ENCODE measurements at regions not wholly inside any gene's neighbourhood (a gene's known extent, or its start where the extent isn't known, plus 50 kb on each side); places are given as distances from the start of the nearest gene placed in this dataset.

- DNase-seq (ENCODE audit: low spot score), result no peak
- CTCF ChIA-PET, result no interaction called here
- POLR2A ChIA-PET (ENCODE audit: low non-redundant PET), result no interaction called here
- no peak for TF ChIP-seq CTCF (conservative IDR thresholded peaks at IDR 0.05; ENCODE audit: low read depth)
- no peak overlapping the region for H3K27ac ChIP-seq
These were observed 128.5 kb upstream of the DCN start for GRCh38 chr12:91311081-91311480.

GRCh38 chr12:91309450-91309849 is 126.8 kb upstream of the DCN start:
- ChIA-PET POLR2A (ENCODE audit: low non-redundant PET) (no interaction called here), CTCF (no interaction called here)
- no peak overlapping the region for H3K27ac ChIP-seq
- DNase-seq (ENCODE audit: low spot score), result no peak
- no peak for TF ChIP-seq CTCF (conservative IDR thresholded peaks at IDR 0.05; ENCODE audit: low read depth)

GRCh38 chr12:91307957-91308670 is 125.5 kb upstream of the DCN start:
- CTCF ChIA-PET, result interaction anchor here (0.6 kb wide), 1 partner anchor 29 kb away, joined by 3 read pairs; no protein-coding TSS in a partner anchor
- no peak for DNase-seq (ENCODE audit: low spot score)
- no peak for TF ChIP-seq CTCF (conservative IDR thresholded peaks at IDR 0.05; ENCODE audit: low read depth)
- POLR2A ChIA-PET (ENCODE audit: low non-redundant PET), result no interaction called here
- no peak overlapping the region for H3K27ac ChIP-seq

- CTCF ChIA-PET, result interaction anchor here (0.7 kb wide), 2 partner anchors 42 to 113 kb away, joined by 3 read pairs; no protein-coding TSS in a partner anchor
- TF ChIP-seq CTCF (conservative IDR thresholded peaks at IDR 0.05; ENCODE audit: low read depth), result no peak
- no peak overlapping the region for H3K27ac ChIP-seq
- POLR2A ChIA-PET (ENCODE audit: low non-redundant PET), result no interaction called here
- DNase-seq (ENCODE audit: low spot score), result no peak
These were observed 107.7 kb upstream of the DCN start for GRCh38 chr12:91290354-91290753.

- DNase-seq (ENCODE audit: low spot score), result no peak
- POLR2A ChIA-PET (ENCODE audit: low non-redundant PET), result no interaction called here
- H3K27ac ChIP-seq, result no peak overlapping the region
- CTCF ChIA-PET, result interaction anchor here (0.7 kb wide), 1 partner anchor 112 kb away, joined by 3 read pairs; no protein-coding TSS in a partner anchor
- no peak for TF ChIP-seq CTCF (conservative IDR thresholded peaks at IDR 0.05; ENCODE audit: low read depth)
These were observed 107.3 kb upstream of the DCN start for GRCh38 chr12:91289906-91290305.

GRCh38 chr12:91289072-91289471 is 106.5 kb upstream of the DCN start:
- no peak for DNase-seq (ENCODE audit: low spot score)
- ChIA-PET POLR2A (ENCODE audit: low non-redundant PET) (no interaction called here), CTCF (interaction anchor here (0.6 kb wide), 1 partner anchor 141 kb away, joined by 3 read pairs; no protein-coding TSS in a partner anchor)
- no peak overlapping the region for H3K27ac ChIP-seq
- TF ChIP-seq CTCF (conservative IDR thresholded peaks at IDR 0.05; ENCODE audit: low read depth), result no peak

Data from RWPE1 (cell line).